ENCODE measurements at regions not wholly inside any gene's neighbourhood (a gene's known extent, or its start where the extent isn't known, plus 50 kb on each side); places are given as distances from the start of the nearest gene placed in this dataset.

- TF ChIP-seq POLR2A (IDR thresholded peaks at IDR 0.05) (no peak), CTCF (IDR thresholded peaks at IDR 0.05) (no peak), EP300 (IDR thresholded peaks at IDR 0.05) (no peak)
Measured at GRCh38 chr18:78454221-78454620, 525.4 kb upstream of the SALL3 start.
